ENCODE measurements at regions not wholly inside any gene's neighbourhood (a gene's known extent, or its start where the extent isn't known, plus 50 kb on each side); places are given as distances from the start of the nearest gene placed in this dataset.
"Not testable (repeated sequence)": the region's sequence is repeated elsewhere in the genome, so short reads cannot be mapped to it uniquely, and the experiment has no call there.

GRCh38 chr15:69613988-69614387 lies 161.4 kb downstream of the RPLP1 start:
- no peak overlapping the region for H3K4me3 ChIP-seq (ENCODE audit: low read depth, low read length)
- no peak for TF ChIP-seq CTCF (IDR thresholded peaks at IDR 0.05; ENCODE audit: borderline replicate concordance, insufficient read depth, low read depth, low read length)

- no peak for TF ChIP-seq CTCF (IDR thresholded peaks at IDR 0.05; ENCODE audit: borderline replicate concordance, insufficient read depth, low read depth, low read length)
- H3K4me3 ChIP-seq (ENCODE audit: low read depth, low read length), result no peak overlapping the region
Observed at GRCh38 chr15:69615736-69616135, 163.1 kb downstream of the RPLP1 start.

- no peak for TF ChIP-seq CTCF (IDR thresholded peaks at IDR 0.05; ENCODE audit: borderline replicate concordance, insufficient read depth, low read depth, low read length)
- no peak overlapping the region for H3K4me3 ChIP-seq (ENCODE audit: low read depth, low read length)
Observed at GRCh38 chr15:69616558-69616957, 163.9 kb downstream of the RPLP1 start.

GRCh38 chr15:69617144-69617543 lies 164.5 kb downstream of the RPLP1 start:
- not testable (repeated sequence) for H3K4me3 ChIP-seq (ENCODE audit: low read depth, low read length)

GRCh38 chr15:69623392-69624154 lies 171.0 kb downstream of the RPLP1 start:
- TF ChIP-seq CTCF (IDR thresholded peaks at IDR 0.05; ENCODE audit: borderline replicate concordance, insufficient read depth, low read depth, low read length), result no peak
- no peak overlapping the region for H3K4me3 ChIP-seq (ENCODE audit: low read depth, low read length)

- no peak for TF ChIP-seq CTCF (IDR thresholded peaks at IDR 0.05; ENCODE audit: borderline replicate concordance, insufficient read depth, low read depth, low read length)
- H3K4me3 ChIP-seq (ENCODE audit: low read depth, low read length), result no peak overlapping the region
Observed at GRCh38 chr15:69624155-69624520, 171.5 kb downstream of the RPLP1 start.

- no peak overlapping the region for H3K4me3 ChIP-seq (ENCODE audit: low read depth, low read length)
- TF ChIP-seq CTCF (IDR thresholded peaks at IDR 0.05; ENCODE audit: borderline replicate concordance, insufficient read depth, low read depth, low read length), result no peak
Observed at GRCh38 chr15:69624816-69625215, 172.2 kb downstream of the RPLP1 start.
